DMS153 treated with DMSO at 0.1 percent for 48 hours (cell line): ENCODE measurements at regions not wholly inside any gene's neighbourhood (a gene's known extent, or its start where the extent isn't known, plus 50 kb on each side); places are given as distances from the start of the nearest gene placed in this dataset.
A peak's percentile ranks its signal among the peaks of the same experiment; 100 is the strongest.

ENCODE experiments used
- DNase-seq: peaks from one replicate; lab custom pipeline; 2025; ENCODE audit not compliant: unreplicated experiment; lab: John Stamatoyannopoulos, UW

GRCh38 chr7:41054960-41055661, 647.8 kb downstream of the INHBA start:
- DNase-seq = no peak

DNA sequence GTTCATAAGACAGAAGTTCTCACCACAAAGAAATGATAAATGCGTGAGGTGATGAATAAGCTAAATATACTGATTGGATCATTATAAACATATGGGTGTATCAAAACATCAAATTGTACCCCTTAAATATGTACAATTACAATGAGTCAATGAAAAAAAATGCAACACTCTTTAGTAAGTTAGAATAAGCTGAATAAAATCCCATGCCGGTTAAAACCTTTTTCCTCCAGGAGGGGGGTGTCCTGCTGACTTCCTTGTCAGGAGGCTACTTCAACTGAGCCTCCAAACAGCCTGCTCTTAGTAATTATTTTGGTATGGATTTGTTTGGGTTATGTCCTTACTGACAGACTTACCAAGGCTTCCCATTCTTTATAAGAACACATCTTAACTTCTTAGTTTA, 649.1 kb downstream of the INHBA start:
- DNase-seq = no peak

GRCh38 chr7:41052736-41053135, 650.2 kb downstream of the INHBA start:
- no peak for DNase-seq

DNA sequence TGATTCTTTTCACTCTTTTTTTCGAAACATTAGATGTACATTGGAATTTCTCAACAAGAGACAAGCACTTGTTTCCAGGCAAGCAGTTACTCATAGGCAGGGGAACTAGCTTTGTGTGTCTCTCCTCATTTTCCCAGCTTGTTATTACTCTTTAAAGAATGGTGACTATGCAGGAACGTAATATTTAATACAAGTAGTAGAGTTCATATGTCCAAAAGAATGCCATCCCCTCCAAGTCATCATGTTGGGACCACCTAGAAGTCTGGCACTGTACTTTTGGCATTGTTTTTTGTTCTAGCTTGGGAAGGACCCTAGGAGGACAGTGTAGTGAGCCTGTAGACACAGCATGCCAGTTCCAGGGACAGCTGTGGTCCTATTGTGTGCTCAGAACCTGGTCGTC, 650.7 kb downstream of the INHBA start:
- no peak for DNase-seq

- no peak for DNase-seq
Measured at GRCh38 chr7:41051535-41051934, 651.4 kb downstream of the INHBA start.

GRCh38 chr7:41051062-41051461, 651.8 kb downstream of the INHBA start:
- DNase-seq = no peak

DNA sequence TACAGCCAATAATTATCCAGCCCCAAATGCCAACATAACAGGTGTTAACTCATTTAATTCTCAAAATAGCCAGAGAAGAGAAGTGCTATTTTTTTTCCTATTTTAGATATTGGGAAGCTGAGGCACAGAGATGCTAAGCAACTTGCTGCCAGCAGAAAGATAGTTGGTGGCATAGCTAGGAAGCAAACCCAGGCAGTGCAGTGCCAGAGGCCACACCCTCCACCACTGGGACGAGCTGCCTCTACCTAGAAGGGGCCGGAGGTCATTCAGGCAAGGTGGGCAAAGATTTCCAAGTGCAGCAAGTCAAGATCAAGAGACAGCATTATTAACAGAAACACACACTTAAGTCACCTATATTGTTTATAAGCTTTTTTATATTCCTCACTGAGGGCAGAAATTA, 654.1 kb downstream of the INHBA start:
- no peak for DNase-seq

- no peak for DNase-seq
Measured at GRCh38 chr7:41047789-41048191, 655.1 kb downstream of the INHBA start.

GRCh38 chr7:41047211-41047610, 655.7 kb downstream of the INHBA start:
- DNase-seq = no peak

- DNase-seq = peak; percentile 45
Measured at GRCh38 chr7:41046776-41047175, 656.1 kb downstream of the INHBA start.

DNA sequence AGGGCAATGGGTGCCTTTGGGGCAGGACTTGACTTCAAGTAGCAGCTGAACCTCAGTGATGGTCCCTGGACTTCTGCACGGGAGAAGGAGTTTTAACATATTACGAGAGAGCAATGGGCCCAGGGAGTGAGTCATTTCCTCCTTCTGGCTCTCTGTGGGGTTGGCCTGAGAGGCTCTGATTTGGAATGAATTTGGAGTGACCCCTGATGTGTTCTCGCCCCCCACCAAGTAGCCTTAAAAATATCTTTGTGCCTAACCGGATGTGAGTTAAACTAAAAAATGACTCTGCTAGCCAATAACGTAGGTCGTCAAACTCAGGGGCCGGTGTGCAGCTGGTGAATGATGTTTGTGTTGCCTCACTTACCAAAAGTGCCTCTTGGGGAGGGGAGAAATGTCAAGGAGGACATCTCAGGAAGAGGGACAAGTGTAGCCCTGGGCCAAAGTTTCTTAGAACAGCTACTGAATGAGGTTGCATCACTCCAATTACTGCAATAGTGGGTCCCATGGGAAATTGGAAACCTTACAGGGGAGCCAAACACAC, 656.6 kb downstream of the INHBA start:
- no peak for DNase-seq

DNA sequence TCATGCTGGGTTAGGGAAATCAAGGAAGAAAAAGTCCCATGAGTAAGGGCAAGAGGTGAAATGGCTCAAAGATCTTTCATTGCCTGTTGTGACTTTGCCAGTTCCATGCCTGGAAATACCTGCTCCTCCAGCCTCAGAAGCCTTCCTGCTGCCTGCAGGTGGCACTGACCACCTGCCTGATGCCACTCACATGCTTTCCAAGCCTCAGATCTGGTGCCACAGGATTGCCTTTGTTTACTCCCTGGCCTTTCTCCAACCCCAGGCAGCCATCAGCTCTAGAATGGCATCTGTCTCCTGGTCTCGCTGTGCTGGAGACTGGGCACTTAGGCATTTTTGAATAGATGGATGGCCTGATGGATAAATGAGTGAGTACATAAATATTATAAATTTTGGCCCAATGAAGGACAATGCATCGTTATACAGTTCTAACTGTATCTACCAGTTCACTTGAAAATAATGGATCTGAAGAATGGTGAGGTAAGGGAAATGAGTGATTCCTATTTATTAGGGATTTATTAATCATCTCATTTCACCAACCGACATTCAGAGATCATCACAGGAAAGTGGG, 657.2 kb downstream of the INHBA start:
- DNase-seq = peak; percentile 95

DNA sequence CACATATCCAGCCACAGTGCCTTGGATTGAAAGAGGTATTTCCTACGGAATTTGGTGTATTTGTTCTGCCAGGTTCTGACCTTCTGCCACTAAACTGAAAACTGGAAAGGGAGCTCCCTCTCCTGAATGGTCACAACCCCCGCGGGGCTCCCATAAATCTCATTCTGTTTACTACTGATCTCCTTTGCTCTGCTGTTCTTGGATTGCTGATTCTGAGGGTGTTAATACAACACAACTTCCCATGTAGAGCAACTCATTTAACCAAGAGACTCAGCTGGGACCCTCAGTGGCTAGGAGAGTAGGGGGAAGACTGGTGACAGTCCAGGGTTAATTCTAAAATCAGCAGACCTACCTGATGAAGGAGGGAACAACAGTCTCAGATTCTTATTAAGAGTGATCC, 662.9 kb downstream of the INHBA start:
- DNase-seq = no peak

DNA sequence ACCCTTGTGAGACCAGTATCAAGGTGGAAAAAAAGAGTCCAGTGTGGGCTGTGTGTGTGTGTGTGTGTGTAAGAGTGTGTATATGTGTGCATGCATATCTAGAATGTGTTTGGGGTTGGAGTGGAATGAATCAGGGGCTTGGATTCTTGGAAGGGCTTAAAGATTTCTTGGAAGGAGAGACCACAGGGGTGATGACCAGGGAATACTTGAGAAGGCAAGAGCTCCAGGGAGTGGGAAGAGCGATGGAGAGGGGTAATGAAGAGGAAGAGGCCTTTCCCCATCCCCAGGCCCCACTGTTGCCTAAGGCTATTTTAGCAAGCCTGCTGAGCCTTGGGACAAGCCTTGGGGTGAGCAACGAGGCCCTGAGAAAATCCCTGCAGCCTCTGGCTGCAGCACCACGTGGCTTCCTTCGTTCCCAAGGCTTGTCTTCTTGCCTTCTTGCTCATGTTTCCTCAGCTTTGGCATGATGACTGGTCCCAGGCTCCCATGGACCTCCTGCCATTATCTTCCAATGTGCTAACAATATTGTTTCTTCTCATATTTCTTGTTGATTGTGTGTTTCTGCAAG, 663.4 kb downstream of the INHBA start:
- DNase-seq = no peak

GRCh38 chr7:41038211-41038610, 664.7 kb downstream of the INHBA start:
- no peak for DNase-seq

- no peak for DNase-seq
Measured at GRCh38 chr7:41037691-41038090, 665.2 kb downstream of the INHBA start.

- no peak for DNase-seq
Measured at GRCh38 chr7:41035794-41036193, 667.1 kb downstream of the INHBA start.

- no peak for DNase-seq
Measured at GRCh38 chr7:41033500-41033899, 669.4 kb downstream of the INHBA start.

DNA sequence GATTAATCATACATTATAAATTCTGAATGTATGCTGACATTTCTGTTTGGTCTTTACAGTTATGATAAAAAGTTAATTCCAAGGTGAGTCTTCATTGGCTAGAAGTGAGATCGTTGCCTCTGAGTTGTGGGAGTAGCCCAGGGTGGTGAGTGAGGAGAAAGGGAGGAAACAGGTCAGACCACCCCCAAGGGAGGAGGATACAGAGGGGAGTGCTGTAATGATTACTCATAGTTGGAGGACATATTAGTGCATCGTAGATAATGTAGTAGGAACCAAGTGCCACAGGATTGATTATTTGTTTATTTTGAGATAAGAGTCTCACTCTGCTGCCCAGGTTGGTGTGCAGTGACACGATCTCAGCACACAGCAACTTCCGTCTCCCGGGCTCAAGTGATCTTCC, 672.2 kb downstream of the INHBA start:
- DNase-seq = no peak

DNA sequence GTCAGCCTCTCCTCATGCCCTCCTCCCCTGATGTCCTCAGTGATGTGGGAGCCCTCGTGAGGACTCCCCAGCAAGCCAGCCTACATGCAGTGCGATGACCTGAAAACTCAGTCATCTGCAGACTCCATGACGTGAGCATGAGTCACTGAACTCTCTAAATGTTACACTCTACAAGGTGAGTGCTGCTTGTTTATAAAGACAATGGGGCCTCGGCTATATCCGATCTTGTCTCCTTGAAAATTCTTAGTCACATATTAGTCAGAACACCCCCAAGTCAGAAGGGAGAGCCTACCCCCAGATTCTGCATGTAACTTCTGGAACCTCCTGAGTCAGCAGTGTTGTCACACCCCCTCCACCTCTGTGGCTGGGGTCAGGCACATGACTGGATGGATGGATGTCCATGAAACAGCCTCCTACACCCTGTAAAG, 673.8 kb downstream of the INHBA start:
- no peak for DNase-seq

GRCh38 chr7:41028580-41028979, 674.3 kb downstream of the INHBA start:
- DNase-seq = no peak

- DNase-seq = no peak
Measured at GRCh38 chr7:41027428-41028115, 675.3 kb downstream of the INHBA start.
